Hematopoietic multipotent progenitor cell treated with erythropoietin and hydrocortisone succinate and interleukin-3 and kit ligand, for 4 days (in vitro differentiated cells): ENCODE measurements at regions not wholly inside any gene's neighbourhood (a gene's known extent, or its start where the extent isn't known, plus 50 kb on each side); places are given as distances from the start of the nearest gene placed in this dataset.

ENCODE experiments used
- DNase-seq: peaks from one replicate; pipeline ENCODE4 v3.0.0-alpha.2; 2015

DNA sequence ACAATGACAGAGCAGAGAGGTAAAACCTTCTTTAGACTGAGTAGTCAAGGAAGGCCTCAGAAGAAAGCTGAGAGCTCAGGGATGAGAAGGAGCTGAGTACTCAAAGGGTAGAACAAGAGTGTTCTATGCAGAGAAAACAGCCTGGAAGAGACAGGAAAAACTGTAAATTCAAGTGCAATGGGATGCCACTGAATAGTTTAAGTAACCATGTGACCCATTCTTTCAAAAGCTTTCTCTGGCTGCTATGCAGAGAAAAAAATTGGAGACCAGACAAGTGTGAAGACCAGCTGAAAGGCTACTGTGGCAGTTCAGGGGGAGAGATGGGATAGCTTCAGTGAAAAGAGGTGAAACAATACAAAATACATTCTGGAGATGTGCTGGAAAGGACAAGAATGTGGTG lies 61.3 kb upstream of the RNF38 start:
- DNase-seq = no peak

DNA sequence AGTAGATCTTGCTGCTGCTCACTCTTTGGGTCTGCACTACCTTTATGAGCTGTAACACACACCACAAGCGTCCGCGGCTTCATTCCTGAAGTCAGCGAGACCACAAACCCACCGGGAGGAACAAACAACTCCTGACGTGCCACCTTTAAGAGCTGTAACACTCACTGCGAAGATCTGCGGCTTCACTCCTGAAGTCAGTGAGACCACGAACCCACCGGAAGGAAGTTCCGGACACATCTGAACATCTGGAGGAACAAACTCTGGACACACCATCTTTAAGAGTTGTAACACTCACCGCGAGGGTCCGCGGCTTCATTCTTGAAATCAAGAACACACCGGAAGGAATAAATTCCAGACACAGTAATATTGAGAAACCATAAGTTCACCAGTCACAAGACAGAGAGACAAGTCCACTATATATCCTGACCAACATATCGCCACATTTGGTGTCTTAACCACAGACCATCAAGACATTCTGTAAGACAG lies 58.4 kb upstream of the RNF38 start:
- peak; percentile 85 for DNase-seq

DNA sequence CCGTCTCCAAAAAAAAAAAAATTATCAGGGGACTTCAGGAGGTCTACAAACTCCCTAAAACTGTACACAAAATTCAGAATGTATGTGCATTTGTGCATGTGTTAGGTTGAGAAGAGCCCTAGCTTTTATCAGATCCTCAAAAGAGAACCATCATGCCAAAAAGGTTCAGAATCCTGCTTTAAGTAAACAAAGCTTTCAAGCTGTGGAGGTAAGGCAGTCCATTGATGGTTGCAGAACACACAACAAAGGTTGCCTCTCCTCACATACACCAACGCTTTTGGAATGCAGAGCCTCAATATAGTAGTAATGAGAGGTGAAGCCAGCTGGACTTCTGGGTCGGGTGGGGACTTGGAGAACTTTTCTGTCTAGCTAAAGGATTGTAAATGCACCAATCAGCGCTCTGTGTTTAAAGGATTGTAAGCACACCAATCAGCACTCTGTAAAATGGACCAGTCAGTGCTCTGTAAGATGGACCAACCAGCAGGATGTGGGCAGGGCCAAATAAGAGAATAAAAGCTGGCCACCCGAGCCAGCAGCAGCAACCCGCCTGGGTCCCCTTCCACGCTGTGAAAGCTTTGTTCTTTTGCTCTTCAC lies 57.9 kb upstream of the RNF38 start:
- DNase-seq = no peak

- DNase-seq = peak; percentile 62
Measured at GRCh38 chr9:36456480-36457065, 56.5 kb upstream of the RNF38 start.

DNA sequence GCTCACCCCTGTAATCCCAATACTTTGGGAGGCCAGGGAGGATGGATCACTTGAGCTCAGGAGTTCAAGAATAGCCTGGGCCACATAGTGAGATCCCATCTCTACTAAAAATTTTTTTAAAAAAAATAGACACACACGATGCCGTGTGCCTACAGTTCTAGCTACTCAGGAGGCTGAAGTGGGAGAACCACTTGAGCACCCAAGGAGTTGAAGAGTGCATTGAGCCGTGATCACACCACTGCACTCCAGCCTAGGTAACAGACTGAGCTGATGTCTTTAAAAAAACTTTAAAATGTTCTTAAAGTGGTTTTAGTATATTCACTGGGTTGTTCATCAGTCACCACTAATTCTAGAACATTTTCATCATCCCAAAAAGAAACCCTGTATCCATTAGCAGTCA lies 51.9 kb upstream of the RNF38 start:
- DNase-seq = no peak

GRCh38 chr9:36450110-36450732 lies 50.2 kb upstream of the RNF38 start:
- DNase-seq = peak; percentile 84
